NCI-H2029 treated with DMSO at 0.1 percent for 48 hours (cell line): ENCODE measurements at regions not wholly inside any gene's neighbourhood (a gene's known extent, or its start where the extent isn't known, plus 50 kb on each side); places are given as distances from the start of the nearest gene placed in this dataset.
"Not testable (repeated sequence)": the region's sequence is repeated elsewhere in the genome, so short reads cannot be mapped to it uniquely, and the experiment has no call there.

Experiments
- DNase-seq: peaks from one replicate; lab custom pipeline; 2025; lab: John Stamatoyannopoulos, UW

DNA sequence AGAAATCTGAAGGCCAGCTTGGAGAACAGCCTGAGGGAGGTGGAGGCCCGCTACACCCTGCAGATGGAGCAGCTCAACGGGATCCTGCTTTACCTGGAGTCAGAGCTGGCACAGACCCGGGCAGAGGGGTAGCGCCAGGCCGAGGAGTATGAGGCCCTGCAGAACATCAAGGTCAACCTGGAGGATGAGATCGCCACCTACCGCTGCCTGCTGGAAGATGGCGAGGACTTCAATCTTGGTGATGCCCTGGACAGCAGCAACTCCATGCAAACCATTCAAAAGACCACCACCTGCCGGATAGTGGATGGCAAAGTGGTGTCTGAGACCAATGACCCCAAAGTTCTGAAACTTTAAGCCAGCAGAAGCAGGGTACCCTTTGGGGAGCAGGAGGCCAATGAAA lies 318.4 kb downstream of the ZFHX3 start:
- not testable (repeated sequence) for DNase-seq

DNA sequence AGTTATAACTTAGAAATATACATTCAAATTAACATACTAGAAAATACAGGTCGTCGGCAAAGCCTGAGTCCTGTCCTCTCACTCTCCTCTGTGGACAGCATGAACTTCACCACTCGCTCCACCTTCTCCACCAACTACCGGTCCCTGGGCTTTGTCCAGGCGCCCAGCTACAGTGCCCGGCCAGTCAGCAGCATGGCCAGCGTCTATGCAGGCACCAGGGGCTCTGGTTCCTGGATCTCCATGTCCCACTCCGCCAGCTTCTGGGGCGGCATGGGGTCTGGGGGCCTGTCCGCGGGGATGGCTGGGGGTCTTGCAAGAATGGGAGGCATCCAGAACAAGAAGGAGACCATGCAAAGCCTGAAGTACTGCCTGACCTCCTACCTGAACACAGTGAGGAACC lies 319.4 kb downstream of the ZFHX3 start:
- no peak for DNase-seq

DNA sequence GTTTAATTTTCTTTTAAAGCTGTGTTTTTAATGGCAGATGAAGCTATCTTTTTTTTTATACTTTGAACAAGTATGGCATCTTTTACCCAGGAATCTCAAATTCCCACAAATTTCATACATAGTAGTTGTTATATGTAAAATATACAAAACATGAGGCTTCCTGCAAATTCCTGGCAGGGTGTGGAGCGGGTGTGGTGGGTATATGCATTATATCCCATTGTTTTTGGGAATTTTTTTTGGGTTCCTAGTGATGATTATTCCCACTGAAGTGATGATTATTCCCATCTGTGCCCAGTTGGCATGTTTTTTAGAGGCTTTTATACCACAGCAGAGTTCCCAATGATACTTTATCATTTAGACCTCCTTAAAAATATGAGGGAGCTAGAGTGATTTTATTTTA lies 320.4 kb downstream of the ZFHX3 start:
- no peak for DNase-seq

DNA sequence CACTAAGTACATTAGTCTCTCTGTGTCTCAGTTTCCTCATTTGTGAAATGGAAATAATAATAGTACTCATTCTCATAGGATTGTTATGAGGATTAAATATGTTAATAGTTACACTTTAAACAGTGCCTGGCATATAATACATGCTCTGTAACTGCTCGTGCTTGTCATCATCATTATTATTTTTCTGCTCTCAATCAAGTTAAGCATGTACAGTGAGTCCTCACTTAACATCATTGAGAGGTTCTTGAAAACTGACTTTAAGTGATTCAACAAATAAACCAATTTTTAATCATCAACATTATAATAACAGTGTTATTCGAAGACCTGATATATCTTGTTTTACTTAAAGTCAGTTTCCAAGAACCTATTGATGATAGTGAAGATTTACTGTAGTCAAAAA lies 322.3 kb downstream of the ZFHX3 start:
- DNase-seq, result no peak

DNA sequence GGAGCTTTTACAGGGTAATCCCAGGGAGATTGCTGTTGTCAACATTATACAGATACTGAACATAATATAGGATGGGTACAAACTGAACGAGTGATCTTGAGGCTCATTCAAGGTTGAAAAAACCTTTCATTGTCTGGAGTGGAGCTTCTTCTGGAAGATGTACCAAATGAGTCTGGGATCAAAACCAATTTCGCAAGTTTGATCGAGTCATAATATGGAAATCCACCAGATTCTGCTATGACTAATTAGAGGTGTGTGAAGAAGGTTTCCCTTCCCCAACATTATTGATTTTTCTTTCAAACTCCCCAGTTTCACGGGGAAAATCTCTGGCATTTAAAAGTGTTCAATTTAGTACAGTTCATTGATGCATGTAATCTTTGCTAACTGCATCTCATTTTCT lies 324.1 kb downstream of the ZFHX3 start:
- DNase-seq, result no peak

DNA sequence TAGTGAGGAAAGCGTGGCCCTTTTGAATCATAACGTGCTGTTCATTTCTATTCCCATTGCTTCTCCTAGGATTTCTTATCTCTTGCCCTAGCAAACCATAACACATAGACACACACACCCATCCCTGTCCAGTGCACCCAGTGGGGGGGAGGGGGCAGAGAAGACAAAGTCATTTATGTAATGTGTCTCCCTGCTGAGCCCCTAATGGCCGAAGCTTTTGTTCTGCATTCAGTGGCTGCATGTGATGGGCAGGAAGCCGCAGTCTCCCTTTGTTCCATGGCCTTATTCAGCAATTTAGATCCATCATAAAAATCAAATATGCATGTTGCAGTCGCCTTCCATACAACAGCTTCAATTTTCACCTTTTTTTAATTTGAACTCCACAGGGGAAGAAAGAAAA lies 325.4 kb downstream of the ZFHX3 start:
- no peak for DNase-seq

DNA sequence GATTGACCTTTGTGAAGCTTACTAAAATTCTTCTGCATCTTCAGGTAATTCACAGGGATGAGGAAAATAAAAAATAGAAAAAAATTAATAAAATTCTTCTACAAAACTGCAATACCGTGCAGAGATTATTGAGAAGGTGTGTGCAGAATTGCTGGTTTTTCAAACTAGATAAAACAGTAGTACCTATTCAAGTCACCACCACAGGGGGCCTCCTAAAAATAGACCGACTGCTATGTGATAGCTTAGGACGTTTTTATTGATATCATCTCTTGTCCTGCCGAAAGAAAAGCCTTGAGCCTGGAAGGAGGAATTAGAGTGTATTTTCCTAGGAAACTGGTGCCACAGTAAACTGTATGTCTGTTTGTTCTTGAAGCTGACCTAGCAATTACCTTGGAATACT lies 325.9 kb downstream of the ZFHX3 start:
- no peak for DNase-seq

DNA sequence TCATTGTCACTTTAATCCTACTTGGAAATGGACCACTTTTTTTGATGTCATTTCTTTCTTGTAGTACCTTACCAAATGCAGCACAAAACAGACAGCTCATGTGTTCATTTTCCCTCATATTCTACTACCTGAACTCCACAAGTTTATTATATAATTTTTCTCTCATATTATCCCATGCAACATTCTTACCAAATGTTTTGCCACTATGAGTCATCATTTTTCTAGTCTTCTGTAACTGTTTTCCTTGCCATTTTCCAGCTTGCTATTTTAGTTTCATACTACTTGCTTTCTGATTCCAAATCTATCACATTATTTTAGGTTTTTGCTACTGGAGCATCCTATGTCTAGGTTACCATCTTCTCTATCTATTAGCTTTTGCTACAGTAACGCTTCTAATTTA lies 332.7 kb downstream of the ZFHX3 start:
- DNase-seq, result no peak

DNA sequence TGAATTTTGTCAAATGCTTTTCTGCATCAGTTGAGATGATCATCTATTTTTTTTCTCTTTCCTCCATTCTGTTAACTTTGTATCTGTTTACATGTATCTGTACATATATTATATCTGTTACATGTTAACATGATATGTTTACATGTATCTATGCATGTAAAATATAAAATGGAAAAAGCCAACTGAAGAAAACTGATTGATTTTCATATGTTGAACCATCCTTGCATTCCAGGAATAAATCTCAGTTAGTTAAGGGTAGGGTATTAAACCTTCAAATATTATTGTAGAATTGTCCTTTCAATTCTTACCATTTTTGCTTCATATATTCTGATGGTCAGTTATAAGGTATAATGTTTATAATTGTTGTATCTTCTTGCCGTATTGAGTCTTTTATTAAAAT lies 336.1 kb downstream of the ZFHX3 start:
- no peak for DNase-seq

DNA sequence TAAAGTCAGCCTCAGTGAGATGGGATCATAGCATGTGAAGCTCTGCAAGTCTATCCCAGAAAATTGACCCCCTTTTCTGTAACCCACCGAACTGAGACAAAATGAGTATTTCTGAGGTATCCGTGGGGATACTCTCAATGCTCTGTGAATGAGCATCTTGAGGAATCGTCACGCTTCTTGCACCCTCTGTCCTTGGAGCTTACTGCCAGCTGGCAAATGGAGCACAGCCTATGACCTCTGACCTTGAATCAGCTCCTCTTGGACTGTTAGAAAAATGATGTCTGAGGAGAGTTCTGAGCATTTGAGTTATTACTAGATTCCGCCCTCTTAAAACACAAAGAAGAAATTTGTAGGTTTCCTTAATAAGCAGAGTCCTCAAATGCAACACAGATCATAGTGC lies 342.1 kb downstream of the ZFHX3 start:
- DNase-seq, result no peak

DNA sequence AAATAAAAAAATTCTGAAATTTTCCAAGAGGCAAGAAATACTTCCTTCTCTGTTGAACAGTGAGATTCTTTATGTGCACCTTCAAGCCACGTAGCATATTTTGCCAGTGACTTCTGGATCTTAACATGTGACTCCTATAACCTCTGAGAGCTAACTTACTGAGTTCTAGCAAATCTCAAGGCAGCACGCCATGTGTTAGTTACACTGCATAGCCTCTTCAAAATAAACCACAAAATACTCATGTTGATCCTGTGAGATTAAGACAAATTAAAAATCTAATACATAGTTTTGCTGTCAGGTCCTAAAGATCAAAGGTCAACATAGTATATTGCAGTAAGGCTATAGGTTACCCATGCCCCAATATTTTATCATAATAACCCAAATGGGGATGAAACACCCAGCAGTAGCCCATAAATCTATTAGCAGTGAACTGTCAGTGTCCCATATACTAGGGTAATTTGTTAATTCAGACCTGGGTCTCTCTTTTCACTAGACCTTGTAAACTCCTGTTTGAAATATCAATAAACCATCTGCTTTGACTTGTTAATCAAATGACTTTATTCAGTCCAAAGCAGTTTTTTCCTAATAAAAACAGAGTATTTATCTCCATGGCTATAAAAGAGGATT lies 343.1 kb downstream of the ZFHX3 start:
- DNase-seq, result no peak

DNA sequence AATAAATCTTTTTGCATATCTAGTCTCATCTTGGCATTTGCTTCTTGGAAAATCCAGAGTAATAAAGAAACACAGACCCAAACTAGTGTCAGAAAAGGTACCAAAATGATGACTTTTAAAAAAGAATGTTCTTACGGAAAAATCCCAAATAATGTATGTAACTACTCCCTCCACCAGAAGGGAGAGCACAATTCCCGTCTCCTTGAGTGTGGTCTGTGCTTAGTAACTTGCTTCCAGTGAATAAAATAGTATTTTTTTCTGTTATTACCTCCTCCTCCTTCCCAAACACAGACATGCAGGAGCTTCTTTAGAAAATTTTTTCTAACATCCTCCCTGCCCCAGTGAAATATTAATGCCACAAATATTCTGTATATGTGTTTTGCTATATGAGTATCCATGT lies 358.1 kb downstream of the ZFHX3 start:
- DNase-seq, result no peak

DNA sequence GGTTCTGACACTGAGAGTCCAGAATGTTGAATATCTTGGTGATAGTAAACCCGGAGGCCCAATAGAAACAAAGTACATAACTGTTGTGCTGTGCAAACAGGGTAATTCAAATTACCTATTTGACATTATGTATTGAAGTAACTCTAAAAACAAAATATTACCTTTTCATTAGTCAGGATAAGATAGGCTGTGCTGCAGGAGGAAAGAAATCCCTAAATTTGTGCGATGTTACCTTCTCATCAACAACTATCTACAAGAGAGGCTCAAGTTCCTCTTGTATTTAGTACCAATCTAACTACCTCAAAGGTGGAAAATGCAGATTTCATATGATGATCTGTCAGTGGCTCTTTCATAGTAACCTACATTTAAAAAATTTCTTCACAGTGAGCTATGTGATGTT lies 367.2 kb downstream of the ZFHX3 start:
- DNase-seq, result no peak

DNA sequence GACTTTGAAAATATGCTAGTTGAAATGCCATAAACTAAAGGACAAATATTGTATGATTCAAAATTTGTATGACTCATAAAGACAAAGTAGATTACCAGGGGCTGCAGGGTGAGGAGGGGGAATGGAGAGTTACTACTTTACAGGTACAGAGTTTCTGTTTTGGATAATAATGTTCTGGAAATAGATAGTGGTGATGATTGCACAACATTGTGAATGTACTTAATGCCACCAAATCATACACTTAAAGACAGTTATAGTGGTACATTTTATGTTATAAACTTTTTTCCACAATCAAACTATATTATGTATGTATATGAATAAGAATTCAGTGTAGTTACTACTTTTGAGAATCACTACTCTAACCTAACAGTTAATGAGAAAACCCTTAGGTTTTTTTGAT lies 368.1 kb downstream of the ZFHX3 start:
- no peak for DNase-seq

DNA sequence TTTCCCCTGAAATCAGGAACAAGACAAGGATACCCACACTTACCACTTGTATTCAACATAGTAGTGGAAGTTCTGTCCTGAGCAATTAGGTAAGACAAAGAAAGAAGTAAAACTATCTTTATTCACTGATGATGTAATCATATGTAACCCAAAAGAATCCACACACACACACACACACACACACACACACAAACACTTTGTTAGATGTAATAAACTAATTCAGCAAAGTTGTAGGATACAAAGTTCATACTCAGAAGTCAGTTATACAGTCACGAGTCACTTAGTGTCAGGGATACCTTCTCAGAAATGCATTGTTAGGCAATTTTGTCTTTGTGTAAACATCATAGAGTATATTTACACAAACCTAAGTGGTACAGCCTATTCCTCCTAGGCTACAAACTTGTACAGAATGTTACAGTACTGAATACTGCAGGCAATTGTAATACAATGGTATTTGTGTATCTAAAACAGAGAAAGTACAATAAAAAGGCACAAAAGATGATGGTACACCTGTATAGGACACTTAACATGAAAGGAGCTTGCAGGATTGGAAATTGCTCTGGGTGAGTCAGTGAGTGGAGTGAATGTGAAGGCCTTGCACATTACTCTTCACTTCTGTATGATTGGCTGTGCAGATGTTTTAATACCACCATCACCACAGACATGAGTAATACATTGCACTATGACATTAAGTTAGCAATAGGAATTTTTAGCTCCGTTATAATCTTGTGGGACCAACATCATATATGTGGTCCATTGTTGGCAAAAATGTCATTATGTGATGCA lies 370.1 kb downstream of the ZFHX3 start:
- no peak for DNase-seq

DNA sequence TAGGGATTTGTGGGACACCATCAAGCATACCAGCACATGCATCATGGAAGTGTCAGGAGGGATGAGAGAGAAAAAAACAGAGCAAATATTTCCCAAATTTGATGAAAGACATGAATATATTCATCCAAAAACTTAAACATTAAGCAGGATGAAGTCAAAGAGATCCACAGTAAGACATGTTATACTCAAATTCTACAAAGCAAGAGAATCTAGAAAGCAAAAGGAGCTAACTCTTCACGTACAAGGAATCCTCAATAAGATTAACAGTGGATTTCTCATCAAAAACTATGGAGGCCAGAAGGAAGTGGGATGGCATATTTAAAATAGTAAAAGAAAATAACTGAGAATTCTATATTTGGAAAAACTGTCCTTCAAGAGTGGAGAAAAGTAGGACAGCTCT lies 374.8 kb downstream of the ZFHX3 start:
- DNase-seq, result no peak

DNA sequence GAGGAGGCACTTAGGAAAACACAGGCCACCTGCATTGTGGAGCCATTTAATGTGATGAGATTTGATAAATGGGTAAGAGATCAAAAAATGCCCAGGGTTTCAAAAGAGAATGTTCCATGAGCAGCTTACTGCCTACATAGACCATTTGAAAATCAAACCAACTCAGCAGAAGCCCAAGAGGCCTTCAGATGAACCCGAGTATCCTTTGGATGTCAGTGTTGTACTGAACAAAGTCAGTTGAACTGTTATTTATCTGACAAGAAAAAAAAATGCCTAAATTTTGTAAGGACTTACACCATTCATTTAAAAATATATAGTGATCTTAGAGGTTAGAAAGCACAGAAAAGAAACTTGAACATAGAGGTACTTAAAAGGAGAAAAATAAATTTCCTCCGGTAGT lies 381.7 kb downstream of the ZFHX3 start:
- DNase-seq, result no peak

DNA sequence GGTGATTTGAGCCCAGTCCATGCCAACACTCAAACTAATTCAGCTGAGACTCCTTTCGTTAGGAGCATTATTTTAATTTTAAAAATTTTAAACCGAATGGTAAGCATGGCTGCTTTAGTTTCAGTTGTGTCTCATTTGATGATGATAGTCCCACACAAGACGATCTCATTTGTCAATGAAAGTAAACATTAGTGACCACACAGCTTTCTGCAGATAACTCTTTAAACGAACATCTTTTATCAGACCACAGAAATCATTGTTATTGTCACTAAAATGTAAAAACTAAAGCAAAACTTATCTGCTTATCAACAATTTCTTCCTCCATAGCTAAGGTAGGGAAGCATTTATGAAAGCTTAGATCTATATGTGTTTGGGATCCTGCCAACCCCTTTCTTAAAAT lies 382.2 kb downstream of the ZFHX3 start:
- DNase-seq, result no peak

DNA sequence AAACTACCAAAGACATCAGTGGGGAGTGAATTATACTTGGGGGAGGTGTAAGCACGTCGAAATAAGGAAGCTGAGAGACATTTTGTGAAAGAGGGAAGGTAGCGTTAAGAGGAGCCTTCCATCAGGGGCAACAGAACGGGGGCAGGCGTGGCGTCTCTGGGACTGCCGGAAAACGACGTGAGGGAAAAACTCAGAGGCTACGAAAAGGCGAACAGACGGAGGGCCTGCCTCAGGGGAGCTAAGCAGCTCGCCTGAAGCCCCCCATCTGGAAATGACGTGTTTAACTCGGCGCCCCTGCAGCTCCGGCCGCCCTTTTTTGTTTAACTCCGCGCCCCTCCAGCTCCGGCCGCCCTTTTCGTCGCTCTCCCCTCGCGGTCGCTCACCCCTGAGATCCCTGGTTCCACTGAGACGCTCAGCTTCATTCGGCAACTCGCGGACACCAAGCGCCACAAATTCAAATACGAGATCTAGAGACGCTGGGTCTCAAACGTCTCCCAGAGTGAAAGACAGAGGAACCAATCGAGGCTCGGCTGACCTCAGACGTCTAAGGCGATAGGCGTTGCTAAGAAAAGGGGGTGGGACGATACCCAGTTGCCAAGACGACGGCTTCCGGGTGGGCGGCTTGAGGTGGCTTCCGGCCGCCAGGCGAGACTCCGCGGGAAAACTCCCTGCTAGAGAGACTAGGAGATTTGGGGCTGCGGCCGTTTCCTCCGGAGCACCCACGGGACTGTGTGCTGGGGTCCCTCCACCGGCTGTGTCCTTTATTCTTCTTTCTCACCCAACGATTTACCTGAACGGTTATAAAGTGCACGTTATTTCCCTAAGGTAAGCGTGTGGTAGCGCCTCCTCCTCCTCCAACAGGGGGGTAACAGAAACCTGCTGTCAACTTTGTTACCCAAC lies 383.2 kb downstream of the ZFHX3 start:
- DNase-seq, result peak; percentile 61

DNA sequence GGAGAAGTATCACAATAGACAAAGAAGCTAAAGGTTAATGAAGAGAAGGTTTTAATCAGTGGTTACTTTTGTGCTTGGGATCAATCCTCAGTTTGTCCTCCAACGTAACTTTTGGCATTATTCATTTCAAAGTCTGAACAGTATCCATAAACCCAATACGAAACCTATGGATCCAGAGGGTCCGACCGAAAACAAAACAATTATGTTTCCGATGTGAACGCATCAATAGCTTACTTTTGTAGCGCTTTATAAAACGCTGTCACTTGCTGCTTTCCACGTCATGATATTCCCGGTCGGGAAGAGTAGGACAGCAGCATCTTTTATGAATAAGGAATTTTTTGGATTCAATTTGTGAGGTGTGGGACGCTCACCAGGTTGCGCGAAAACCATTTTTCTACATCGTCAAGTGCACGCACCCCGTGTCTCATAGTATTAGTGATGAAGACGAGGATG lies 383.8 kb downstream of the ZFHX3 start:
- DNase-seq, result no peak

DNA sequence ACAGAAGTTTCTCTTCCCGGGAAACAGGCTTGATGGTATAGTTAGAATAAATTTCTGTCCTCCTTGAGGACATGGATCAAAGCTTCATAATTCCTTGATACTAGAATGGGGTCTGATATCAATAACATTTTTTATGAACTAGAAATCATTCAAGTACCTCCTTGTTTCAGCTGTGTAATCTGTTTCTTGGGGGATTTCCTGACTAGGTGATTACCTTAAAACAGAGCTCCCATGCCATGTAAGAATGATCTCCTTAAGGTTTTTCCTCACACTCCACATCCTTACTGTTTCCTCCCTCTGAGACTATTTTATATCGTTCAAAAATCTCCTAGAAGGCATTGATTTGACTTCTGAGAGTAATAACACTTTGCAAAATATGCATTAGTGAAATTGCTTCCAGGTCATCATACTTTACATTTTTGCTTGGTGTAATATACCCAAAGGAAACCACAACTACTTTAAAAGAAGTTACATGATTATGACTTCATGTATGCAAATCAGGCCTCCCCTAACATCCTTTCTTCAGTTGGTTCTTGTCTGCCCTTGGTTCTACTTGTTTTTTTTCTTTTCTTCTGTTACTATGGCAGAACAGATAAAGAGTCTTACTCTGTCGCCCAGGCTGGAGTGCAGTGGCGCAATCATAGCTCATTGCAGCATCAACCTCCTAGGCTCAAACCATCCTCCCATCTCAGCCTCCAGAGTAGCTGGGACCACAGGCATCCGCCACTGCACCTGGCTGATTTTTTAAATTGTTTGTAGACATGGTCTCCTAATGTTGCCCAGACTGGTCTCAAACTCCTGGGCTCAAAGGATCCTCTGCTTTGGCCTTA lies 388.8 kb downstream of the ZFHX3 start:
- DNase-seq, result no peak

DNA sequence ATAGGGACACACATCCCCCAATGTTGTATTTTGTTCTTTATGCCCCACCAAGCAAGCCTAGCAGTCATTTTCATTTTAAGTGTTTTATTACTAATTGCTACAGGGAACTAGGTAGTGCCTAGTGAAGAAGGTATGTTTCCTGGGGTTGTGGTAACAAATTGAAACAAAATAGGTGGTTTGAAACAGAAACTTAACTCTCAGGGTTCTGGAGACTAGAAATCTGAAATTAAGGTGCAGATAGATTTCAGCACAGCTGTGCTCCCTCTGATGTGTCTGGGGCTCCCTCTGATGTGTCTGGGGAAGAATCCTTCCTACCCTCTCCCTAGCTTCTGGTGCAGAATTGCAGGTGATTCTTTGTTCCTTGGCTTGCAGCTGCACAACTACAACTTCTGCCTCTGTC lies 390.1 kb downstream of the ZFHX3 start:
- DNase-seq, result no peak
